CD14-positive monocyte (primary cell): ENCODE measurements at regions not wholly inside any gene's neighbourhood (a gene's known extent, or its start where the extent isn't known, plus 50 kb on each side); places are given as distances from the start of the nearest gene placed in this dataset.

Experiments used
- DNase-seq, 3 donors: peaks; one replicate each; pipeline ENCODE4 v3.0.0-alpha.2; 2011 to 2022
- H2AFZ ChIP-seq: 2 replicates; pipeline ENCODE4 v1.6.0; 2012; ENCODE audit warnings: mild to moderate bottlenecking, low read depth, low read length, inconsistent platforms; ENCODE audit not compliant: insufficient read depth, poor library complexity, severe bottlenecking
- H3K27ac ChIP-seq, 2 donors: 1 replicate in 1 of 2; 2 replicates in 1 of 2; pipeline ENCODE4 v1.5.1; 2012 to 2013; ENCODE audit warnings: low read length in 2 of 2, control low read depth in 1 of 2, inconsistent platforms in 1 of 2, low read depth in 1 of 2, mild to moderate bottlenecking in 1 of 2
- H3K27me3 ChIP-seq, 2 donors: one replicate each; pipeline versions ENCODE4 v1.6.0 to v1.6.1; 2011 to 2013; ENCODE audit warnings: low read length in 2 of 2; ENCODE audit not compliant: control insufficient read depth in 2 of 2, insufficient read depth in 2 of 2
- H3K36me3 ChIP-seq, 2 donors: replicated peaks in 1 of 2; 1 replicate in 1 of 2; 2 replicates in 1 of 2; pipeline versions ENCODE4 v1.5.1 to v1.6.1; 2012 to 2013; ENCODE audit warnings: low read length in 2 of 2, control low read depth in 1 of 2, inconsistent platforms in 1 of 2, mild to moderate bottlenecking in 1 of 2; ENCODE audit not compliant: insufficient read depth in 2 of 2, control insufficient read depth in 1 of 2
- H3K4me1 ChIP-seq, 2 donors: 1 replicate in 1 of 2; 2 replicates in 1 of 2; pipeline versions ENCODE4 v1.5.1 to v1.6.1; 2012 to 2013; ENCODE audit warnings: low read length in 2 of 2, control low read depth in 1 of 2, inconsistent platforms in 1 of 2, mild to moderate bottlenecking in 1 of 2, moderate library complexity in 1 of 2; ENCODE audit not compliant: insufficient read depth in 2 of 2, control insufficient read depth in 1 of 2
- H3K4me2 ChIP-seq: replicated peaks from 2 replicates; pipeline ENCODE3; 2012; ENCODE audit warnings: low read length, moderate library complexity, mild to moderate bottlenecking; ENCODE audit not compliant: poor library complexity, severe bottlenecking; ENCODE audit errors: extremely low read depth
- H3K4me3 ChIP-seq, 3 experiments: fragments of 200-600 bp in 1 of 3; sonication (generic) in 1 of 3; replicated peaks in 1 of 3; 1 replicate in 2 of 3; 2 replicates in 1 of 3; pipeline ENCODE4 v1.5.1; 2011 to 2013; ENCODE audit warnings: low read length in 3 of 3, mild to moderate bottlenecking in 3 of 3, control low read depth in 2 of 3, low read depth in 2 of 3, inconsistent platforms in 1 of 3, moderate library complexity in 1 of 3
- H3K79me2 ChIP-seq: 2 replicates; pipeline ENCODE4 v1.6.0; 2012; ENCODE audit warnings: mild to moderate bottlenecking, control low read depth, inconsistent platforms, low read length, moderate library complexity; ENCODE audit not compliant: insufficient read depth
- H3K9ac ChIP-seq: 2 replicates; pipeline ENCODE4 v1.6.0; 2017; ENCODE audit warnings: low read length, mild to moderate bottlenecking; ENCODE audit not compliant: insufficient read depth, poor library complexity, severe bottlenecking
- H3K9me3 ChIP-seq, 2 donors: replicated peaks in 1 of 2; 1 replicate in 1 of 2; 2 replicates in 1 of 2; pipeline versions ENCODE4 v1.5.1 to v1.6.1; 2012 to 2013; ENCODE audit warnings: low read length in 2 of 2, control low read depth in 1 of 2; ENCODE audit not compliant: control insufficient read depth in 1 of 2, insufficient read depth in 1 of 2
- H4K20me1 ChIP-seq: 2 replicates; pipeline ENCODE4 v1.6.0; 2012; ENCODE audit warnings: mild to moderate bottlenecking, low read length, control low read depth, moderate library complexity; ENCODE audit not compliant: insufficient read depth
- H3K27ac Mint-ChIP-seq, 7 donors: one replicate each; pipeline ENCODE4 v1.8.0; 2020; ENCODE audit warnings: mild to moderate bottlenecking in 7 of 7, mixed read lengths in 7 of 7, moderate library complexity in 6 of 7, inconsistent platforms in 2 of 7
- H3K27me3 Mint-ChIP-seq, 3 donors: one replicate each; pipeline ENCODE4 v1.8.0; 2021 to 2022; ENCODE audit warnings: low read depth in 3 of 3, mild to moderate bottlenecking in 3 of 3, mixed read lengths in 3 of 3, moderate library complexity in 3 of 3, inconsistent platforms in 1 of 3
- H3K36me3 Mint-ChIP-seq, 2 donors: one replicate each; pipeline ENCODE4 v1.8.0; 2020; ENCODE audit warnings: mixed read lengths in 2 of 2, inconsistent platforms in 1 of 2, mild to moderate bottlenecking in 1 of 2
- H3K4me1 Mint-ChIP-seq: one replicate; pipeline ENCODE4 v1.8.0; 2020; ENCODE audit warnings: mild to moderate bottlenecking, mixed read lengths
- H3K4me3 Mint-ChIP-seq, 2 donors: one replicate each; pipeline ENCODE4 v1.8.0; 2020; ENCODE audit warnings: mild to moderate bottlenecking in 2 of 2, mixed read lengths in 2 of 2, moderate library complexity in 1 of 2
- H3K9me3 Mint-ChIP-seq, 7 donors: one replicate each; pipeline ENCODE4 v1.8.0; 2020 to 2022; ENCODE audit warnings: mixed read lengths in 7 of 7, mild to moderate bottlenecking in 6 of 7, moderate library complexity in 6 of 7, inconsistent platforms in 2 of 7
- CTCF ChIP-seq: fragments of 200-600 bp; IDR thresholded peaks from one replicate; pipeline ENCODE4 v1.8.0; 2022; ENCODE audit warnings: antibody characterized with exemption, mild to moderate bottlenecking
- WGBS: methylation state at CpG from one replicate; pipeline ENCODE4 v1.1.5; 2013; ENCODE audit warnings: missing lambda C conversion rate; ENCODE audit not compliant: insufficient coverage; 5-methylcytosine and 5-hydroxymethylcytosine counted together
- intact Hi-C, 2 donors: fragments of 100-400 bp; cut with micrococcal nuclease; formaldehyde crosslinking; loops; one replicate each; pipeline versions ENCODE4 v1.15.0 to v1.15.1; 2023

GRCh38 chr2:3138621-3139020, 239.0 kb downstream of the EIPR1 start:
- no peak overlapping the region for H3K27ac Mint-ChIP-seq
- no peaks in the 10 kb centered on the region for H4K20me1 ChIP-seq
- H3K36me3 Mint-ChIP-seq, result no peaks in the 10 kb centered on the region
- TF ChIP-seq CTCF, result no peak
- peaks cover 5 to 22% of the 10 kb centered on the region in 2 donors for H3K9me3 ChIP-seq
- no peaks in the 10 kb centered on the region for H3K27me3 Mint-ChIP-seq
- H3K27ac ChIP-seq, result no peak overlapping the region
- no peak overlapping the region for H3K4me2 ChIP-seq
- intact Hi-C loops, result no loop called here
- no peak overlapping the region for H3K9ac ChIP-seq
- H3K4me1 ChIP-seq, result no peaks in the 10 kb centered on the region
- H3K36me3 ChIP-seq, result no peaks in the 10 kb centered on the region
- no peaks in the 10 kb centered on the region for H3K79me2 ChIP-seq
- WGBS, result 94% methylated on average over 8 of the region's 9 CpGs
- H3K4me3 Mint-ChIP-seq, result no peak overlapping the region
- no peaks in the 10 kb centered on the region for H3K27me3 ChIP-seq
- H3K4me1 Mint-ChIP-seq, result no peaks in the 10 kb centered on the region
- no peak for DNase-seq
- no peak overlapping the region for H3K4me3 ChIP-seq
- H3K9me3 Mint-ChIP-seq, result peaks cover 0 to 8% (median 4%) of the 10 kb centered on the region in 7 donors
- H2AFZ ChIP-seq, result no peak overlapping the region

- Histone ChIP-seq H3K36me3 (no peaks in the 10 kb centered on the region), H3K4me1 (no peaks in the 10 kb centered on the region), H3K79me2 (no peaks in the 10 kb centered on the region), H3K4me3 (no peak overlapping the region), H3K4me2 (no peak overlapping the region), H3K9ac (no peak overlapping the region), H2AFZ (no peak overlapping the region), H4K20me1 (no peaks in the 10 kb centered on the region), H3K9me3 (peaks cover 5 to 22% of the 10 kb centered on the region in 2 donors), H3K27ac (no peak overlapping the region), H3K27me3 (no peaks in the 10 kb centered on the region)
- WGBS, result 94% methylated on average over 5 of the region's 5 CpGs
- Mint-ChIP-seq H3K4me1 (no peaks in the 10 kb centered on the region), H3K9me3 (peaks cover 0 to 6% (median 4%) of the 10 kb centered on the region in 7 donors), H3K27ac (no peak overlapping the region), H3K27me3 (no peaks in the 10 kb centered on the region), H3K4me3 (no peak overlapping the region), H3K36me3 (no peaks in the 10 kb centered on the region)
- no peak for DNase-seq
- TF ChIP-seq CTCF, result no peak
- intact Hi-C loops, result no loop called here
Observed at GRCh38 chr2:3137651-3138300, 239.8 kb downstream of the EIPR1 start.
